ENCODE measurements at regions not wholly inside any gene's neighbourhood (a gene's known extent, or its start where the extent isn't known, plus 50 kb on each side); places are given as distances from the start of the nearest gene placed in this dataset.

- H3K27ac ChIP-seq (replicated peaks): no peak overlapping the region
- no peak overlapping the region for H3K4me3 ChIP-seq (replicated peaks; ENCODE audit: insufficient read depth, low read length)
- no peak for DNase-seq (ENCODE audit: low read depth in 1 of 2, low spot score in 1 of 2)
- H3K27me3 ChIP-seq (ENCODE audit: insufficient read depth, poor library complexity, severe bottlenecking): peaks cover 2% of the 10 kb centered on the region
- no peak for TF ChIP-seq POLR2AphosphoS5 (IDR thresholded peaks at IDR 0.05; ENCODE audit: low read depth)
- no peak for TF ChIP-seq SPI1 (IDR thresholded peaks at IDR 0.05; ENCODE audit: borderline replicate concordance, low read depth)
- TF ChIP-seq GABPA (IDR thresholded peaks at IDR 0.05; ENCODE audit: low read depth): no peak
- TF ChIP-seq REST (IDR thresholded peaks at IDR 0.05; ENCODE audit: insufficient replicate concordance, low read depth): no peak
- TF ChIP-seq CTCF (IDR thresholded peaks at IDR 0.05; ENCODE audit: insufficient read depth, low read length): no peak
Measured at GRCh38 chr15:95162967-95163531, 931.7 kb downstream of the MCTP2 start.

- DNase-seq (ENCODE audit: low read depth in 1 of 2, low spot score in 1 of 2): no peak
- TF ChIP-seq SPI1 (IDR thresholded peaks at IDR 0.05; ENCODE audit: borderline replicate concordance, low read depth): no peak
- no peak for TF ChIP-seq REST (IDR thresholded peaks at IDR 0.05; ENCODE audit: insufficient replicate concordance, low read depth)
- TF ChIP-seq POLR2AphosphoS5 (IDR thresholded peaks at IDR 0.05; ENCODE audit: low read depth): no peak
- TF ChIP-seq GABPA (IDR thresholded peaks at IDR 0.05; ENCODE audit: low read depth): no peak
- no peak for TF ChIP-seq CTCF (IDR thresholded peaks at IDR 0.05; ENCODE audit: insufficient read depth, low read length)
- H3K27ac ChIP-seq (replicated peaks): no peak overlapping the region
- H3K27me3 ChIP-seq (ENCODE audit: insufficient read depth, poor library complexity, severe bottlenecking): no peaks in the 10 kb centered on the region
- H3K4me3 ChIP-seq (replicated peaks; ENCODE audit: insufficient read depth, low read length): no peak overlapping the region
Measured at GRCh38 chr15:95168152-95168551, 936.8 kb downstream of the MCTP2 start.

GRCh38 chr15:95168951-95169431 is 937.6 kb downstream of the MCTP2 start:
- H3K27ac ChIP-seq (replicated peaks): no peak overlapping the region
- no peak overlapping the region for H3K4me3 ChIP-seq (replicated peaks; ENCODE audit: insufficient read depth, low read length)
- no peaks in the 10 kb centered on the region for H3K27me3 ChIP-seq (ENCODE audit: insufficient read depth, poor library complexity, severe bottlenecking)
- no peak for TF ChIP-seq SPI1 (IDR thresholded peaks at IDR 0.05; ENCODE audit: borderline replicate concordance, low read depth)
- TF ChIP-seq GABPA (IDR thresholded peaks at IDR 0.05; ENCODE audit: low read depth): no peak
- no peak for TF ChIP-seq POLR2AphosphoS5 (IDR thresholded peaks at IDR 0.05; ENCODE audit: low read depth)
- no peak for TF ChIP-seq CTCF (IDR thresholded peaks at IDR 0.05; ENCODE audit: insufficient read depth, low read length)
- no peak for TF ChIP-seq REST (IDR thresholded peaks at IDR 0.05; ENCODE audit: insufficient replicate concordance, low read depth)
- no peak for DNase-seq (ENCODE audit: low read depth in 1 of 2, low spot score in 1 of 2)
